Duodenal mucosa (tissue), 2 donors: ENCODE measurements at regions not wholly inside any gene's neighbourhood (a gene's known extent, or its start where the extent isn't known, plus 50 kb on each side); places are given as distances from the start of the nearest gene placed in this dataset.

Experiments used
- H3K27ac ChIP-seq: one replicate; pipeline ENCODE4 v1.7.0; 2013; ENCODE audit warnings: low read depth, low read length
- H3K27me3 ChIP-seq, 2 donors: one replicate each; pipeline ENCODE4 v1.7.0; 2013; ENCODE audit warnings: low read length in 2 of 2, control low read depth in 1 of 2; ENCODE audit not compliant: insufficient read depth in 2 of 2, control insufficient read depth in 1 of 2
- H3K36me3 ChIP-seq, 2 donors: one replicate each; pipeline ENCODE4 v1.7.0; 2013; ENCODE audit warnings: low read length in 2 of 2, control low read depth in 1 of 2; ENCODE audit not compliant: insufficient read depth in 2 of 2, control insufficient read depth in 1 of 2
- H3K4me1 ChIP-seq, 2 donors: one replicate each; pipeline ENCODE4 v1.7.0; 2013; ENCODE audit warnings: low read length in 2 of 2, control low read depth in 1 of 2; ENCODE audit not compliant: insufficient read depth in 2 of 2, control insufficient read depth in 1 of 2
- H3K4me3 ChIP-seq, 2 donors: one replicate each; pipeline ENCODE4 v1.7.0; 2013; ENCODE audit warnings: low read length in 2 of 2, low read depth in 1 of 2
- H3K9ac ChIP-seq, 2 donors: one replicate each; pipeline ENCODE4 v1.7.0; 2013; ENCODE audit warnings: low read length in 2 of 2, low read depth in 1 of 2
- H3K9me3 ChIP-seq, 2 donors: one replicate each; pipeline ENCODE4 v1.7.0; 2013; ENCODE audit warnings: low read length in 2 of 2, control low read depth in 1 of 2; ENCODE audit not compliant: control insufficient read depth in 1 of 2

DNA sequence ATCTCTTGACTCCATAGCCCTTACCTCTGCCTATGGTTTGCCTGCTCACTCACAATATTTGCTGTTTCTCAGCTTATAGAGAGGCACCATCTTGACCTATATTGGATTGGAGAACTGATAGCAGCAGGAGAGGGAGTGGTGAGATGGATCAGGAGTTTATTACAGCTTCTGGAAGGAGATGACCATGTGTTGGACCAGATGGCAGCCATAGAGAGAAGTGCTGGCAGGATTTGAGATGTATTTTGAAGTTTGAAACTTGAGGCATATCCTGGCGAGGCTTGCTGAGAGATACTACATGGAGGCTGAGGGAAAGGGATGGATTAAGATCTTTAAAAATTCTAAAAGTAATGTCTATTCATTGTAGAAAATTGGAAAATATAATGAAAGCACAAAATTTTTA, 198.0 kb upstream of the ZFP64 start:
- no peaks in the 10 kb centered on the region for H3K27me3 ChIP-seq

GRCh38 chr20:52383995-52384621, 192.5 kb upstream of the ZFP64 start:
- H3K36me3 ChIP-seq = no peaks in the 10 kb centered on the region
- H3K4me1 ChIP-seq = no peaks in the 10 kb centered on the region
- peaks cover 0 to 2% of the 10 kb centered on the region in 2 donors for H3K9me3 ChIP-seq
- no peak overlapping the region for H3K27ac ChIP-seq
- H3K27me3 ChIP-seq = no peaks in the 10 kb centered on the region
- H3K4me3 ChIP-seq = no peak overlapping the region
- no peak overlapping the region for H3K9ac ChIP-seq

More for the DNA sequence above, 198.0 kb upstream of the ZFP64 start:
- no peaks in the 10 kb centered on the region for H3K9me3 ChIP-seq
- no peak overlapping the region for H3K9ac ChIP-seq
- no peak overlapping the region for H3K4me3 ChIP-seq
- H3K4me1 ChIP-seq = no peaks in the 10 kb centered on the region
- H3K27ac ChIP-seq = no peak overlapping the region
- H3K36me3 ChIP-seq = no peaks in the 10 kb centered on the region

GRCh38 chr20:52382933-52383332, 191.4 kb upstream of the ZFP64 start:
- no peaks in the 10 kb centered on the region for H3K27me3 ChIP-seq

GRCh38 chr20:52379723-52380336, 188.3 kb upstream of the ZFP64 start:
- H3K9ac ChIP-seq = no peak overlapping the region
- H3K9me3 ChIP-seq = peaks cover 0 to 2% of the 10 kb centered on the region in 2 donors
- no peak overlapping the region for H3K4me3 ChIP-seq
- H3K36me3 ChIP-seq = no peaks in the 10 kb centered on the region
- H3K27me3 ChIP-seq = no peaks in the 10 kb centered on the region
- H3K27ac ChIP-seq = no peak overlapping the region
- H3K4me1 ChIP-seq = no peaks in the 10 kb centered on the region

More at GRCh38 chr20:52382933-52383332, 191.4 kb upstream of the ZFP64 start:
- H3K9me3 ChIP-seq = peaks cover 0 to 2% of the 10 kb centered on the region in 2 donors
- H3K36me3 ChIP-seq = no peaks in the 10 kb centered on the region
- H3K4me1 ChIP-seq = no peaks in the 10 kb centered on the region
- no peak overlapping the region for H3K9ac ChIP-seq
- H3K27ac ChIP-seq = no peak overlapping the region
- no peak overlapping the region for H3K4me3 ChIP-seq

- H3K4me3 ChIP-seq = no peak overlapping the region
- H3K9me3 ChIP-seq = no peaks in the 10 kb centered on the region
- no peak overlapping the region for H3K27ac ChIP-seq
- no peaks in the 10 kb centered on the region for H3K36me3 ChIP-seq
- no peaks in the 10 kb centered on the region for H3K4me1 ChIP-seq
- H3K9ac ChIP-seq = no peak overlapping the region
- no peaks in the 10 kb centered on the region for H3K27me3 ChIP-seq
Observed at GRCh38 chr20:52372169-52372568, 180.6 kb upstream of the ZFP64 start.

GRCh38 chr20:52365688-52366087, 174.1 kb upstream of the ZFP64 start:
- Histone ChIP-seq H3K27ac (no peak overlapping the region), H3K4me1 (no peaks in the 10 kb centered on the region), H3K9ac (no peak overlapping the region), H3K27me3 (no peaks in the 10 kb centered on the region), H3K36me3 (no peaks in the 10 kb centered on the region), H3K9me3 (no peaks in the 10 kb centered on the region), H3K4me3 (no peak overlapping the region)

DNA sequence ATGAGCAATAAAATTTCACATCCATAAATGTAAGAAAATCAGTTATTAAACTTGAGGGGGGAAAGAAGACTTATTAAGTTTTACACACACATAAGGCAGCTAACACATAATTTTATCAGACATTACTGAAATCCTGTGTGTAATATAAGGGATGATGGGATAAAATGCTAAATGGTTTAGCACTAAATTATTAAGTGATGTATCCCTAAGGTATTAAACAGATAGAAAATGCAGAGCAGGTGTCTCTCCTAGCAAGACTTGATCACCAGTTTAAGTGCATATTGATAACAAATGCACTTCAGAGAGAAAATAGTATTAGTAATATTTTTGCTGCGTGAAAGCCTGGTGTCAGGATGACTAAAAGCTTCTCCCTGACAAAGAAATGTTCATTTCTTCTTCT, 172.8 kb upstream of the ZFP64 start:
- Histone ChIP-seq H3K36me3 (no peaks in the 10 kb centered on the region), H3K4me1 (no peaks in the 10 kb centered on the region), H3K9ac (no peak overlapping the region), H3K27ac (no peak overlapping the region), H3K9me3 (no peaks in the 10 kb centered on the region), H3K27me3 (no peaks in the 10 kb centered on the region), H3K4me3 (no peak overlapping the region)

DNA sequence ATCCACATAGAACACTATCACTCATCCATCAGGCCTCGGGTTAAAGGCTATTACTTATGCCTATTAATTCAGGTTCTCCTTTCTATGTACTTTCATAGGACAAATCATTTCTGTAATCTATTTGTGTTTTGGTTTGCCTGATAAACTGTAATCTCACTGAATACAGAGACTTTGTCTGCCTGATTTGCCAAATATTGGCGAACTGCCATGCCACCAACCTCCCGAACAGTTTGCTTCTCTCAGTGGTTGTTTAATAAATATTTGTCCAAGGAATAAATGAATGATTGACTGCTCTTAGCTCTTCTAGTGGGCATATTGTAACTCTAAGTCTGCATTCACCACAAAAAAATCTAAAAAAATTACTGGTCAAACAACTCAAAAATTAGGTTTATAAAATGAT, 170.1 kb upstream of the ZFP64 start:
- Histone ChIP-seq H3K36me3 (no peaks in the 10 kb centered on the region), H3K27me3 (no peaks in the 10 kb centered on the region), H3K9ac (no peak overlapping the region), H3K9me3 (no peaks in the 10 kb centered on the region), H3K27ac (no peak overlapping the region), H3K4me3 (no peak overlapping the region), H3K4me1 (no peaks in the 10 kb centered on the region)

- no peaks in the 10 kb centered on the region for H3K9me3 ChIP-seq
Observed at GRCh38 chr20:52349806-52350205, 158.2 kb upstream of the ZFP64 start.

GRCh38 chr20:52348434-52348833, 156.9 kb upstream of the ZFP64 start:
- Histone ChIP-seq H3K9me3 (no peaks in the 10 kb centered on the region), H3K27ac (no peak overlapping the region), H3K9ac (no peak overlapping the region), H3K4me1 (no peaks in the 10 kb centered on the region), H3K36me3 (no peaks in the 10 kb centered on the region), H3K4me3 (no peak overlapping the region), H3K27me3 (no peaks in the 10 kb centered on the region)

More at GRCh38 chr20:52349806-52350205, 158.2 kb upstream of the ZFP64 start:
- Histone ChIP-seq H3K27me3 (no peaks in the 10 kb centered on the region), H3K9ac (no peak overlapping the region), H3K4me1 (no peaks in the 10 kb centered on the region), H3K27ac (no peak overlapping the region), H3K4me3 (no peak overlapping the region), H3K36me3 (no peaks in the 10 kb centered on the region)
